ENCODE measurements at regions not wholly inside any gene's neighbourhood (a gene's known extent, or its start where the extent isn't known, plus 50 kb on each side); places are given as distances from the start of the nearest gene placed in this dataset.

DNA sequence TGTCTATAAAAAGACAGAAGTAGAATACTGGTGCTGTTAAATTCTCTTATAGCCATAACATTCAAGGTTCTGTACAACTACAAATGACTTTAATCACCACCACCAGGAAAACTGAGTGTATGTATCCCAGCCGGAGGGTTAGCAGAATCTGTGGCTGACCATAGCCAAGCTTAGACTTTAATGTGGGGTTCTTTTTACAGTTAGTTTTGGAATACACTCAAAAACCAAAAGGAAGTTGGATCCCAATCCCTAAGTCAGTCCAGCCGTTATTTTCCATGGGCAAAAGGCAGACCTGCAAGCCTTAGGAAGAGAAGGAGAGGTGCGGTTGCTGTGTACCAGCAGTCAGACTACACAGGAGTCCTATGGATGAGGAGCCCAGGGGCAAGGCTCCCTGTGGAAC lies 179.8 kb downstream of the ENC1 start:
- no peak for DNase-seq
- TF ChIP-seq, protein P1, sequence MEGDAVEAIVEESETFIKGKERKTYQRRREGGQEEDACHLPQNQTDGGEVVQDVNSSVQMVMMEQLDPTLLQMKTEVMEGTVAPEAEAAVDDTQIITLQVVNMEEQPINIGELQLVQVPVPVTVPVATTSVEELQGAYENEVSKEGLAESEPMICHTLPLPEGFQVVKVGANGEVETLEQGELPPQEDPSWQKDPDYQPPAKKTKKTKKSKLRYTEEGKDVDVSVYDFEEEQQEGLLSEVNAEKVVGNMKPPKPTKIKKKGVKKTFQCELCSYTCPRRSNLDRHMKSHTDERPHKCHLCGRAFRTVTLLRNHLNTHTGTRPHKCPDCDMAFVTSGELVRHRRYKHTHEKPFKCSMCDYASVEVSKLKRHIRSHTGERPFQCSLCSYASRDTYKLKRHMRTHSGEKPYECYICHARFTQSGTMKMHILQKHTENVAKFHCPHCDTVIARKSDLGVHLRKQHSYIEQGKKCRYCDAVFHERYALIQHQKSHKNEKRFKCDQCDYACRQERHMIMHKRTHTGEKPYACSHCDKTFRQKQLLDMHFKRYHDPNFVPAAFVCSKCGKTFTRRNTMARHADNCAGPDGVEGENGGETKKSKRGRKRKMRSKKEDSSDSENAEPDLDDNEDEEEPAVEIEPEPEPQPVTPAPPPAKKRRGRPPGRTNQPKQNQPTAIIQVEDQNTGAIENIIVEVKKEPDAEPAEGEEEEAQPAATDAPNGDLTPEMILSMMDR (IDR thresholded peaks at IDR 0.05; ENCODE audit: borderline replicate concordance, extremely low read depth, low read length, poor library complexity, severe bottlenecking) = no peak
- no peak for TF ChIP-seq EZH2 (IDR thresholded peaks at IDR 0.05; ENCODE audit: borderline replicate concordance, low read depth, low read length, severe bottlenecking)
- no peak overlapping the region for H3K27ac ChIP-seq (ENCODE audit: low read length)
- H3K27me3 ChIP-seq (ENCODE audit: insufficient read depth, low read length, poor library complexity) = no peaks in the 10 kb centered on the region
- H2AFZ ChIP-seq (ENCODE audit: low read depth, low read length) = no peak overlapping the region
- no peaks in the 10 kb centered on the region for H3K79me2 ChIP-seq (ENCODE audit: insufficient read depth, low read length)
- H3K4me2 ChIP-seq (ENCODE audit: insufficient read depth, low read length) = no peak overlapping the region
- H3K9me3 ChIP-seq (ENCODE audit: insufficient read depth, low read length, severe bottlenecking) = no peaks in the 10 kb centered on the region
- H3K9ac ChIP-seq (ENCODE audit: low read depth, low read length) = no peak overlapping the region
- H3K36me3 ChIP-seq (ENCODE audit: insufficient read depth, low read length) = no peaks in the 10 kb centered on the region
- no peaks in the 10 kb centered on the region for H3K4me1 ChIP-seq (ENCODE audit: insufficient read depth, low read length)
- ATAC-seq (ENCODE audit: insufficient read depth, low read depth) = no peak
- H4K20me1 ChIP-seq (ENCODE audit: insufficient read depth, low read length) = no peaks in the 10 kb centered on the region
- H3K4me3 ChIP-seq (ENCODE audit: low read depth in 1 of 2, low read length in 2 of 2) = no peak overlapping the region

DNA sequence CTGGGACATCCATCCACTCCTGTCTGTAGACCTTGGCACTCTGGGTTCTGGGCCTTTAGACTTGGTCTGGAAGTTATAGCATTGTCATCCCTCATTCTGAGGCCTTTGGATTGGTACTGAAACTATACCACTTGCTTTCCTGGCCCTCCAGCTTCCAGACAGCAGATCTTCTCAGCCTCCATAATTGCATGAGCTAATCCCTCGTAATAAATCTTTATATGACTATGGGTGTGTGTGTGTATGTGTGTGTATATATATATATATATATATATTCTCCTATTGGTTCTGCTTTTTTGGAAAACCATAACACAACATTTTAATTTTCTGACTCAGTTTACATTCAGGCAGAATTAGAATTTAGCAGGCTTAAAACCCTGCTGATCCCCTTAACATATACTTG lies 180.5 kb downstream of the ENC1 start:
- DNase-seq (no peak), ATAC-seq (ENCODE audit: insufficient read depth, low read depth) (no peak)
- no peak for TF ChIP-seq EZH2 (IDR thresholded peaks at IDR 0.05; ENCODE audit: borderline replicate concordance, low read depth, low read length, severe bottlenecking)
- TF ChIP-seq, protein P1 (IDR thresholded peaks at IDR 0.05; ENCODE audit: borderline replicate concordance, extremely low read depth, low read length, poor library complexity, severe bottlenecking) = no peak
- Histone ChIP-seq H3K79me2 (ENCODE audit: insufficient read depth, low read length) (no peaks in the 10 kb centered on the region), H4K20me1 (ENCODE audit: insufficient read depth, low read length) (no peaks in the 10 kb centered on the region), H3K9ac (ENCODE audit: low read depth, low read length) (no peak overlapping the region), H3K4me3 (ENCODE audit: low read depth in 1 of 2, low read length in 2 of 2) (no peak overlapping the region), H2AFZ (ENCODE audit: low read depth, low read length) (no peak overlapping the region), H3K4me1 (ENCODE audit: insufficient read depth, low read length) (no peaks in the 10 kb centered on the region), H3K36me3 (ENCODE audit: insufficient read depth, low read length) (no peaks in the 10 kb centered on the region), H3K27me3 (ENCODE audit: insufficient read depth, low read length, poor library complexity) (no peaks in the 10 kb centered on the region), H3K4me2 (ENCODE audit: insufficient read depth, low read length) (no peak overlapping the region), H3K27ac (ENCODE audit: low read length) (no peak overlapping the region), H3K9me3 (ENCODE audit: insufficient read depth, low read length, severe bottlenecking) (no peaks in the 10 kb centered on the region)

DNA sequence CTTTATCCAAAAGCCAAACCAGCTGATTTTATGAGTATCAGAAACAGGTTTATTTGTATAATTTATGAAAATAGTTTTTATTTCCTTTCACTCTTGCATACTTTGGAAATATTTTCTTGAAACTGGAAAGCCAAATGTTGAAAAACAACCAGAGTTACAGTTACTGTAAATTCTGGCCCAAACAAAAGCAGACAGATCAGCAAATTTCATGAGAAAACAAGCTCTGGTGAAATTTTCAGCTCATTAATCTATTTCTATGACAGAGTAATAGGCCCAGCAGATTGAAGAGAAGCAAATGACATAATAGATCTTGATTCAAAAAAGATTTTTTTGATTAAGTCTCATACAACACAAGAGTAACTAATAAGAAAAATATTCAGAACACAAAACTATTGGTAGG lies 182.7 kb downstream of the ENC1 start:
- H3K4me1 ChIP-seq (ENCODE audit: insufficient read depth, low read length) = no peaks in the 10 kb centered on the region
- H3K27ac ChIP-seq (ENCODE audit: low read length) = no peak overlapping the region
- no peak overlapping the region for H3K9ac ChIP-seq (ENCODE audit: low read depth, low read length)
- ATAC-seq (ENCODE audit: insufficient read depth, low read depth) (no peak), DNase-seq (no peak)
- H3K4me3 ChIP-seq (ENCODE audit: low read depth in 1 of 2, low read length in 2 of 2) = no peak overlapping the region
- no peaks in the 10 kb centered on the region for H3K79me2 ChIP-seq (ENCODE audit: insufficient read depth, low read length)
- H3K9me3 ChIP-seq (ENCODE audit: insufficient read depth, low read length, severe bottlenecking) = no peaks in the 10 kb centered on the region
- no peak overlapping the region for H3K4me2 ChIP-seq (ENCODE audit: insufficient read depth, low read length)
- no peaks in the 10 kb centered on the region for H3K27me3 ChIP-seq (ENCODE audit: insufficient read depth, low read length, poor library complexity)
- H3K36me3 ChIP-seq (ENCODE audit: insufficient read depth, low read length) = no peaks in the 10 kb centered on the region
- no peaks in the 10 kb centered on the region for H4K20me1 ChIP-seq (ENCODE audit: insufficient read depth, low read length)
- TF ChIP-seq, protein P1 (IDR thresholded peaks at IDR 0.05; ENCODE audit: borderline replicate concordance, extremely low read depth, low read length, poor library complexity, severe bottlenecking) = no peak
- TF ChIP-seq EZH2 (IDR thresholded peaks at IDR 0.05; ENCODE audit: borderline replicate concordance, low read depth, low read length, severe bottlenecking) = no peak
- no peak overlapping the region for H2AFZ ChIP-seq (ENCODE audit: low read depth, low read length)
